GDM1 (cell line): ENCODE measurements at regions not wholly inside any gene's neighbourhood (a gene's known extent, or its start where the extent isn't known, plus 50 kb on each side); places are given as distances from the start of the nearest gene placed in this dataset.

ENCODE experiments used
- DNase-seq: peaks from one replicate; lab custom pipeline; 2025; lab: John Stamatoyannopoulos, UW

- DNase-seq = no peak
These were observed 141.4 kb downstream of the OGFRL1 start for GRCh38 chr6:71430018-71430417.

DNA sequence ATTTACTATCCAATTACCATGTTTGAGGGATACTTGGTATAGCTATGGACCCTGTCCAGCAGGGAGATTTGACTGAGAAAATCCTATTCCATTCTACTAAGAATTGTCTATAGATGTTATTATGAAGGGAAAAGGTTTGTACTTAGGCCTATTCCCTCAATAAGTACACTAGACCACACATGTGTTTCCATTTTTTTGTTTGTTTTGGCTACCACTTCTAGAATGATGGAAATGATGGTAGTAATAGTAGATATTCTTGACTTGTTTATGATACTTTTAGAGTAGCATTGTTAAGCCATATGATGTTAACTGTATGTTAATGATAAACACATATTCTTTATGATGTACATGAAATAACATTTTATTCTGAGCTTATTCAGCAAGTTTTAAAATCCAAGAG lies 144.8 kb downstream of the OGFRL1 start:
- DNase-seq = no peak

DNA sequence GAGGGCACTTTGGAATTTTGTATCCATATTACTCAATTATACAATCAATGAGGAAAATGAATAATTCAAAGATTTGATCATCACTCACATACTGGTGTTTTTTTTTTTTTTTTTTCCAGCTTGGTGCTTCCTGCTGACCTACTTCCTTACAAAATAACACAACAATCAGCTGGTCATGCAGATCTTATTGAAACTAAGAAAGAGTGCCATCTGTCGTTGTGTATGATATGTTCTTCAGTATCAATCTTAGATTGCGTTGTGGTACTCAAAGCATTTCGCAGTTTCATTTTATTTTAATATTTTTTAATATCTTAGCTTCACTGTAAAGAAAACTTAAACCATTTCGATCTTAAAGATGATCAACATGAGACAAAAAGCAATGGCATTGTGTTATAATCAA lies 155.6 kb downstream of the OGFRL1 start:
- DNase-seq = no peak

DNA sequence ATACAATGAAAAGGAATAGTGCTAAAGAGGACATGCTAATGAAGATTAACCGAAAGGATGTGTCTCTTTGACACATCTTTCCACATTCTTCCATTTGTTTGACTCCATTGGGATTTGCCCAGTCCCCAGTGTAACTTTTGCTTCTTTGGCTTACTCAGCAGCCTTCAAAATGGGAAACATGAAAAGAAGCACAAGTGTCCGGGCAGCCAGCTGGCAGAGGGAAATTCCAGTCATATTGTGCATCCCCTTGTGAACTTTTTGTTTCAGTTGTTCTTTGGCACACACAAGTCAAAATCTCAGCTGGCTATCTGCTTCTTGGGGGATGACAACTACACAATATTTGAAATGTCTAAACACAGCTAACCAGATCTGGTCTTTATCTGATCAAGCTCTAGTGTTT lies 157.4 kb downstream of the OGFRL1 start:
- no peak for DNase-seq

- DNase-seq = no peak
These were observed 157.9 kb downstream of the OGFRL1 start for GRCh38 chr6:71446470-71446869.

DNA sequence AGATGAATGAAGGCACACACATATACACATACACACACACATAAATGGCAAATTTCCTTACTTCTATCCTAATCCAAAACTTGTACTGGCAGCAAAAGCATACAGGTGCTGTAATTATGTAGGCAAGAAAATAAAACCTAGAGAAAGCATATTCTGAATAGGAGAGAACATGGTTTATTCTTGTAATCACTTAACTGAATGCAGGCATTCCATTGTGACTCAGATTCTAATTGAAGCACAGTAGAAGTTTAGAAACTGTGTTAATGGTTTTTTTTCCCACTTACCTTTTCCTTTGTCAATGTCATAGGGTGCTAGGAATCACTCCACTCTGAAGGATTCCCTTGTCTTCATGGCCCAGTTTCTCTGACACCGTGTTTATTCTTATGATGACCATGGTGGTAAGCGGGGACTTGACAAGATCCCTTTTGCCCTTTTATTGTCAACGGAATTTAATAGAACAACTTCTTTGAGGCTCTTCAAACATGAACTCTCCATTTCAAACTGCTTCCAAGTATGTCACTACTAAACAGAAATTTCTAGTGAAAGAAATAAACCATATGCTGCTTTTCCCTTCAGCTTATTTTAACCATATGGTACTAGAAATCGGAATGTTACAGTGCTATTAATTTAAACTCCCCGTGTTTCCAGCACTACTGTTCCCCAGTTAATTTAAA lies 164.2 kb downstream of the OGFRL1 start:
- DNase-seq = no peak

GRCh38 chr6:71453371-71453706 lies 164.7 kb downstream of the OGFRL1 start:
- DNase-seq = no peak

- DNase-seq = no peak
These were observed 165.4 kb downstream of the OGFRL1 start for GRCh38 chr6:71454056-71454455.

- DNase-seq = no peak
These were observed 169.3 kb downstream of the OGFRL1 start for GRCh38 chr6:71457929-71458328.

DNA sequence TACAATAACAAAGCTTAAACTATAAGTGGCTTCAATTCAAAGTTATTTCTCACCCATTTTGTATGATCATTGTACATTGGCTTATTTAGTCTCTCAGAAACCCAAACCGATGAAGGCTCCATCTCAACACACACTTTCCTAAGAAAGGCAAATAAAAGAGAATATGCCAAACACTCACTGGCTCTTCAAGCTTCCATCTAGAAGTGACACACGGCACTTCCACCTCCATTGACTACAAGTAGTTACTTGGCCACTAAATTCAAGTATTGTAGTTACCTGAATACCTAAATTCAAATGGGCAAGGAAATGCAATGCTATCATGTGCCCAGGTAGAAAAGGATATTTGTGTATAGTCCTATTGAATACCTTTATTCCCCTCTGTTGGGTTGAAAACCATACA lies 170.6 kb downstream of the OGFRL1 start:
- DNase-seq = no peak

GRCh38 chr6:71460933-71461332 lies 172.3 kb downstream of the OGFRL1 start:
- DNase-seq = no peak

DNA sequence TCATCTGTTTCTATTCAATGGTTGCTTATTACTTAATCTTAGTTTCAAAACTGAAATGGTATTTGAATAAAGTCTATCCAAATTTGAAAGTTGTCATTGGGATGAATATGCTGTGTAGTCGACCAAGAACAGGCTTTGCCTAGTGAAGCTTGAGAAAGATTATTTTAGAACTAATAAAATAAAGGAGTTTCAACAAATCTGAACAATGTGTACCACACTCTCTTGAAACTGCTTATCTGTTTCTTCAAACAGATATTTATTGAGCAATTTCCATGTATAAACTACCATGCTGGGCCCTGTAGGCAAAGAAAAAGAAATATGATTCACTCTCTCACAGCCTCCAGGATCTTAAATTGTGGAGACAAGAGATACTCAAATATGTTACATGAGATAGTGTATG lies 174.4 kb downstream of the OGFRL1 start:
- DNase-seq = no peak

- no peak for DNase-seq
These were observed 176.5 kb downstream of the OGFRL1 start for GRCh38 chr6:71465096-71465495.

DNA sequence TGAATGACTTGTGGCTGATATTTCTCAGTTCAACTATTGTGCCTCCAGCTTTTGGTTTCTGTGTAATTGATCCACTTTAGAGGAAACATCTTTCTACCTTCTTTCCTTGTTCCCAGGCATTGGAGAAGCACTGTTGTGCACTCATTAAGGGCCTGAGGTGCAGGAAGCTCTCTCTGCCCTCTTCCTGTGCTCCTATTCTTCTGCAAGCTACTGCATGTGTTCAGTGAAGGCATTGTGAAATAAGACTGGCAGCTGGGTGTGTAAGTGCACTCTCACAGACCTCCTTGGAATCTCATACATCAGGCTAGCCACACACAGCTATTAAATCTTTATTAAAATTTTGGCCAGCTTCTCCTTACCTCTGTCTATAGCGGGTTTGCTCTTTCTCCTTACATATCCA lies 177.8 kb downstream of the OGFRL1 start:
- no peak for DNase-seq

DNA sequence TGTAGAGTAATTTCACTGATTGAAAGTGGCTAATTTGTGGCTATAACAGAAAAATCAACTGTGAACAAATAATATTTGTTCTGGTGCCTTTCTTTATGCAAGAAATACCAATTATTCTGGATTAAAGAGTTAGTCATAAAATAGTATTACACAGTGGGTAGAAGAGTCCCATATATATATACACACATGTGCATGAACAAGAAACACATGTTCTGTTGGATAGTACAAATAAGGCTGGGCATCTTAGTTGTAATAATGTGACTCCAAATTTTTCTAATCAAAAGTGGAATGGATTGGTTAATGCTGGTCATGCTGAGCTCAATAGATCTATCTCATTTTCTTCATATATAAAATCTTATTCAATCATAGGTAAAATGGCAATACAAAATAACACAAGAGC lies 179.4 kb downstream of the OGFRL1 start:
- DNase-seq = no peak

DNA sequence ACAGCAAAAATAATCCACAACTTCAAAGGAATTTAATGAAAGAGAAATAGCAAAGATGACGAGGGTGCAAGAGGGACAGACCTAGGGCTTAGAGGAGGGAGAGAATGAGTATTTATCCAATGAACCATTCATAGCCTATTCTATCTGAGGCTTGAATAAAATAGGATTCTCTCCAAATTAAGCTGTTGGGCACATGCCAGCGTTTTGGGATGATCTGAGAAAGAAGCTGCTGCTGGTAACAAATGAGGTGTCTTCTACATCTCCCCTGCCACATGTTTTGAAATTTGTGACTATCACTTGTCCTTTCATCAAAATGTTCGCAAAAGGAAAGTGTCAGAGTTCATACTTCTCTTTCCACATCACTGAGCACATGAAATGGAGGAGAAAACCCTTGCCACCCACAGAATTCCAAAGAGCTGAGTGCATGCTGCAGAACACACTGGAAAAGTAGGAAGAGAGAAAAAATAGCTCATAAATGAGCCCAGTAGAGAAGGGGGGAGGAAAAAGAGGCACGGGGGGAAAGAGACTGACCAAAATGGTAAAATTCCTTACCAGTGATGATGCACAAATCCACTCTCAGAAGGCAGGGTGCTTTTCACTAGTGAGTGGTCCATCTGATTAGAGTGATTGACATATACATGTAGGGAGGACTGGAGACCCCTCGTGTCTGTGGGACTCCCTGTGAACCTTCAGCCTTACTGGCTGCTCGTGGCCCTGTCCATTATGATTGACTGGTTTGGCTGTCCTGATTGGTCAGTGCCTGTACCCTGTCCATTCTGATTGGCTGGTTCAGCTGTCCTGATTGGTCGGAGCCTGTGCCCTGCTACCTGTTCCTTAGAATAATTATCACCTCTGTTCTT lies 180.5 kb downstream of the OGFRL1 start:
- DNase-seq = no peak

GRCh38 chr6:71471718-71472117 lies 183.1 kb downstream of the OGFRL1 start:
- DNase-seq = no peak

DNA sequence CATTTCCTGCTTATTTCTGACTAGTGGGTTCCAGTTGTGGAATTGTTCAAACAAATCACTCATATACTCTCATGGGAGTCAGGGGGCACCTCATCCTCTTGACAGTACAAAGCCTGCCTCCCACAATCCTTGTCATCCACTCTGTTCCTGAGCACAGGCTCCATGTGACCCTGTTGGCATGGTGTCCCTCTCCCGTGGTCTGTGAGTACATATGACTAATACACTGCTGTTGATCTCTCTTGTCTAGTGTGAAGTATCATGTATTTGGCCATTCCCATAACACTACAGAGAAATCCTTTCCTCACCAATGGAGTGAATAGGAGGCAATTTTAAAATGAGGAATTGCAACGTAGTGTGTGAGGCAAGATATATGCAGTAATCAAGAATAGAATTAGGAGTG lies 185.3 kb downstream of the OGFRL1 start:
- no peak for DNase-seq

DNA sequence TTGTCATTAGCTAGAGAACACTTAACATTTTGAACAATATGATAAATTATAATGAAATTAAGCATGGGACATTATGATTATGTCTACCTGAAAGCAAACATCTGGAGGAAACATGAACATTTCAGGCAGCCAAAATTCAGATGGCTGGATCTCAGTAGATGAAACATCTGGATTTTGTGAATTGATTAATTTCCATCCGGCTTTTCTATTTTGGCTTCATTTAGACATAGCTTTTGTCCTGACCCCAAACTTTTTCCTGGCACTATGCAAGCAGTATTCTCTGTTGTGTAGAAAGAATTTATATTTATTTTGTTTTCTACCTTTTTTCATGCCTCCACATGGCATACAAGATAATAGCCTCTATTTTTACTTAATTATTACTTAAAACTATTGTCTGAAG lies 186.3 kb downstream of the OGFRL1 start:
- no peak for DNase-seq

DNA sequence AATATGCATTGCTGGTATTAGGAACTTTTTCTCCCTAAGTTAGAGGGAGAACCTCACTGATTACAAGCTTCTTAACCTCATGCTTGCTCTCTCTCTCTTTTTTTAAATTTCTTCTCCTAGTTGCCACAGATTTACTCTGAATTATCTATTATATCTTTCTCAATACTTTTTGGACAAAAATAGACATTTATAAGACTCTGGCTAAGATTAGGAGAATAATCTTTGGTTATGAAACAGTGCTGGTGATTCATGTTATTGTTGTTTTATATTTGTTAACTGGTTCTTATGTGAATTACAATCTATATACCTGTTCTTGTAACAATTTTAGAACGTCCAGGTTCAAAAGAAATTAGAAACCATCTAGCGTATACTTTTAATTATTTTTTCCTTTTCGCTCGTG lies 187.8 kb downstream of the OGFRL1 start:
- DNase-seq = no peak

GRCh38 chr6:71476872-71477271 lies 188.3 kb downstream of the OGFRL1 start:
- no peak for DNase-seq

DNA sequence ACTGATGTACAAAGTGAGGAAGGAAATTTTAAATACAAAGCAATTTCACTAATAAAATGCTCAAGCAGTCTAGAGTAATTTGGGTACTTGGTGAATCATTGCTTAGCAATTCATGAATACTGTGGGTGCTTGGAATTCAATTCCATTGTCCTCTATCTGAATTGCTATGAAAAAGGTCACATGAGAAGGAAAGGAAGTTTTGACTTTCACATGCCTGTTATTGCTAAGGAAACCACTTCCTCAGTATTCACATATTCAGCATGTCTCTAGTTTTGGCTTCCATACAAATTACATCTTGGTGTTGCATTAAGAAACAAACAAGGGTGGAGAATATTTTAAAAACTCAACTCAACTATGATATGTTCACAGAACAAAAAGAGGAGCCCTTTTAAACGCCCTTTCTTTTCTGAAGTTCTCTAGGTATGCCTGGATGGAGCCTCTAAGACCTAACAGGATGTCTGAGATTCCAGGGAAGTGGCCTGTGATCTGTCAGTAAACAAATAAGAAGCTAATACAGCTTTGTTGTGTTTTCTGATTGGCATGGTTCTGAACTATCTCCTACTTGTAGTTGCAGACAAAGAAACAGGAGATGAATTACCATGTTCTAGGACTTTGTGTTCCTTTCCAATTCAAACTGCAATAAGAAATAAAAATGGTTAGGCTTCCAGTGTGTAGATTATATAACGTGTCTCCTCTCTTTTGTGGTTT lies 190.4 kb downstream of the OGFRL1 start:
- DNase-seq = no peak

- no peak for DNase-seq
These were observed 192.0 kb downstream of the OGFRL1 start for GRCh38 chr6:71480577-71480976.
